Endothelial cell of umbilical vein (primary cell): ENCODE measurements at regions not wholly inside any gene's neighbourhood (a gene's known extent, or its start where the extent isn't known, plus 50 kb on each side); places are given as distances from the start of the nearest gene placed in this dataset.

ENCODE experiments used
- BruUV-seq: library from RNA; stranded (reverse); fragments of 400-500 nt; replicated peaks from 2 replicates; lab custom pipeline; 2021; lab: Mats Ljungman, UMichigan
- CTCF ChIA-PET: fragments of 300-600, 350-600 bp; sonication (Branson Sonifier 250); formaldehyde crosslinking; loops from one replicate; lab custom pipeline; 2021; ENCODE audit warnings: antibody characterized with exemption, inconsistent platforms; lab: Charles Lee
- POLR2A ChIA-PET: fragments of 300-600, 350-600 bp; sonication (Branson Sonifier 250); formaldehyde crosslinking; loops from one replicate; lab custom pipeline; 2021; ENCODE audit warnings: antibody characterized with exemption, inconsistent platforms; lab: Charles Lee
- DNase-seq: peaks from one replicate; pipeline ENCODE4 v3.0.0-alpha.2; 2011; ENCODE audit warnings: low read depth, low spot score
- FAIRE-seq: peaks from 2 replicates; lab custom pipeline; 2011; peaks lifted over from hg19 to GRCh38; lab: Jason Lieb, UNC
- H2AFZ ChIP-seq: 2 replicates; pipeline ENCODE4 v1.6.0; 2012; ENCODE audit warnings: low read depth, low read length, control low read depth, inconsistent platforms
- H3K27ac ChIP-seq: 2 replicates; pipeline ENCODE4 v1.5.1; 2011; ENCODE audit warnings: low read depth, mild to moderate bottlenecking, control low read depth, low read length, moderate library complexity; ENCODE audit not compliant: insufficient read depth
- H3K27me3 ChIP-seq, 2 experiments: 2 replicates each; pipeline versions ENCODE4 v1.6.0 to v1.6.1; 2011; ENCODE audit warnings: low read length in 2 of 2, mixed read lengths in 1 of 2; ENCODE audit not compliant: control insufficient read depth in 2 of 2, insufficient read depth in 2 of 2
- H3K36me3 ChIP-seq, 2 experiments: 2 replicates in 1 of 2; 3 replicates in 1 of 2; pipeline ENCODE4 v1.5.1; 2011; ENCODE audit warnings: low read length in 2 of 2, mild to moderate bottlenecking in 1 of 2, moderate library complexity in 1 of 2; ENCODE audit not compliant: control insufficient read depth in 2 of 2, insufficient read depth in 2 of 2; ENCODE audit errors: extremely low read depth in 1 of 2
- H3K4me1 ChIP-seq: 3 replicates; pipeline ENCODE4 v1.5.1; 2011; ENCODE audit warnings: mild to moderate bottlenecking, low read length; ENCODE audit not compliant: control insufficient read depth, insufficient read depth; ENCODE audit errors: extremely low read depth
- H3K4me2 ChIP-seq: 2 replicates; pipeline ENCODE4 v1.6.1; 2011; ENCODE audit warnings: low read length, control low read depth, mixed read lengths; ENCODE audit not compliant: insufficient read depth
- H3K4me3 ChIP-seq, 3 experiments: fragments of 200-600 bp in 1 of 3; sonication (generic), shearing (Covaris generic) in 1 of 3; replicated peaks in 1 of 3; 2 replicates each; pipeline ENCODE4 v1.5.1; 2011 to 2016; ENCODE audit warnings: control low read depth in 3 of 3, low read length in 3 of 3, mild to moderate bottlenecking in 2 of 3, inconsistent platforms in 1 of 3, low read depth in 1 of 3, moderate library complexity in 1 of 3; ENCODE audit not compliant: insufficient read depth in 1 of 3
- H3K79me2 ChIP-seq: 2 replicates; pipeline ENCODE4 v1.6.0; 2012; ENCODE audit warnings: low read length, inconsistent platforms; ENCODE audit not compliant: control insufficient read depth, insufficient read depth
- H3K9ac ChIP-seq: replicated peaks from 2 replicates; pipeline ENCODE3; 2011; ENCODE audit warnings: low read length, control low read depth; ENCODE audit not compliant: insufficient read depth; ENCODE audit errors: extremely low read depth
- H3K9me1 ChIP-seq: replicated peaks from 3 replicates; pipeline ENCODE4 v1.6.0; 2011; ENCODE audit warnings: mild to moderate bottlenecking, low read length; ENCODE audit not compliant: control insufficient read depth, insufficient read depth; ENCODE audit errors: extremely low read depth
- H3K9me3 ChIP-seq: replicated peaks from 2 replicates; pipeline ENCODE4 v1.5.1; 2012; ENCODE audit warnings: low read length, inconsistent platforms; ENCODE audit not compliant: control insufficient read depth, insufficient read depth
- H4K20me1 ChIP-seq: replicated peaks from 2 replicates; pipeline ENCODE3; 2011; ENCODE audit warnings: mild to moderate bottlenecking, low read length; ENCODE audit not compliant: control insufficient read depth, insufficient read depth; ENCODE audit errors: extremely low read depth
- CTCF ChIP-seq, 2 donors: IDR thresholded peaks; 1 replicate in 1 of 2; 2 replicates in 1 of 2; pipeline ENCODE4 v1.5.1; 2011; ENCODE audit warnings: low read length in 2 of 2, mild to moderate bottlenecking in 2 of 2, moderate library complexity in 2 of 2, control low read depth in 1 of 2, inconsistent platforms in 1 of 2, low read depth in 1 of 2; ENCODE audit not compliant: insufficient read depth in 1 of 2; ENCODE audit errors: extremely low read depth in 1 of 2
- EZH2 ChIP-seq: IDR thresholded peaks from 2 replicates; pipeline ENCODE4 v1.6.1; 2012; ENCODE audit warnings: borderline replicate concordance, low read depth, mild to moderate bottlenecking, moderate library complexity, low read length, inconsistent platforms; ENCODE audit not compliant: severe bottlenecking
- FOS ChIP-seq: IDR thresholded peaks from 2 replicates; pipeline ENCODE4 v1.6.1; 2011; ENCODE audit warnings: mild to moderate bottlenecking, low read length, moderate library complexity, borderline replicate concordance; ENCODE audit not compliant: insufficient read depth
- GATA2 ChIP-seq: IDR thresholded peaks from 2 replicates; pipeline ENCODE4 v1.7.0; 2011; ENCODE audit warnings: low read depth, mild to moderate bottlenecking, moderate library complexity, mixed read lengths, low read length; ENCODE audit not compliant: insufficient read length, insufficient read depth
- JUN ChIP-seq: IDR thresholded peaks from 2 replicates; pipeline ENCODE4 v1.6.1; 2011; ENCODE audit warnings: borderline replicate concordance, low read depth; ENCODE audit not compliant: insufficient read length, insufficient read depth
- MAX ChIP-seq: IDR thresholded peaks from 2 replicates; pipeline ENCODE4 v1.6.1; 2011; ENCODE audit not compliant: insufficient read depth, insufficient read length
- MYC ChIP-seq: IDR thresholded peaks from one replicate; pipeline ENCODE4 v1.6.1; 2011; ENCODE audit warnings: mild to moderate bottlenecking, low read depth, low read length
- POLR2A ChIP-seq: IDR thresholded peaks from 2 replicates; pipeline ENCODE4 v1.6.1; 2012; ENCODE audit warnings: low read depth, mild to moderate bottlenecking, control low read depth, low read length
- POLR2AphosphoS5 ChIP-seq: IDR thresholded peaks from 2 replicates; pipeline ENCODE4 v1.6.1; 2012; ENCODE audit warnings: low read depth, mild to moderate bottlenecking, control low read depth, low read length, moderate library complexity; ENCODE audit not compliant: insufficient read depth
- dilution Hi-C: fragments of 300-500 bp; cut with MboI; formaldehyde crosslinking; loops from one replicate; pipeline ENCODE4 v1.15.0; 2019; ENCODE audit warnings: low sequenced_read_pairs; ENCODE audit not compliant: extremely low pct_ligation_motif_present
- intact Hi-C: fragments of 100-400 bp; cut with micrococcal nuclease; formaldehyde crosslinking; loops from one replicate; pipeline ENCODE4 v1.10.0; 2022

- Histone ChIP-seq H2AFZ (no peak overlapping the region), H3K9me3 (no peaks in the 10 kb centered on the region), H3K4me1 (no peaks in the 10 kb centered on the region), H3K9me1 (no peaks in the 10 kb centered on the region), H3K27me3 (no peaks in the 10 kb centered on the region), H3K27ac (no peak overlapping the region), H3K9ac (no peak overlapping the region), H3K79me2 (no peaks in the 10 kb centered on the region), H4K20me1 (no peaks in the 10 kb centered on the region), H3K4me3 (no peak overlapping the region), H3K4me2 (no peak overlapping the region), H3K36me3 (no peaks in the 10 kb centered on the region)
- FAIRE-seq (no peak), DNase-seq (no peak)
- dilution Hi-C loops = no loop called here
- intact Hi-C loops = no loop called here
- ChIA-PET CTCF (no interaction called here), POLR2A (no interaction called here)
- BruUV-seq = no TSS peak
- TF ChIP-seq CTCF (IDR thresholded peaks at IDR 0.05; ENCODE audit: extremely low read depth in 1 of 2, insufficient read depth in 1 of 2, low read depth in 1 of 2, low read length in 2 of 2) = no peak
Measured at GRCh38 chr2:51093016-51093415, 61.1 kb upstream of the NRXN1 start.

DNA sequence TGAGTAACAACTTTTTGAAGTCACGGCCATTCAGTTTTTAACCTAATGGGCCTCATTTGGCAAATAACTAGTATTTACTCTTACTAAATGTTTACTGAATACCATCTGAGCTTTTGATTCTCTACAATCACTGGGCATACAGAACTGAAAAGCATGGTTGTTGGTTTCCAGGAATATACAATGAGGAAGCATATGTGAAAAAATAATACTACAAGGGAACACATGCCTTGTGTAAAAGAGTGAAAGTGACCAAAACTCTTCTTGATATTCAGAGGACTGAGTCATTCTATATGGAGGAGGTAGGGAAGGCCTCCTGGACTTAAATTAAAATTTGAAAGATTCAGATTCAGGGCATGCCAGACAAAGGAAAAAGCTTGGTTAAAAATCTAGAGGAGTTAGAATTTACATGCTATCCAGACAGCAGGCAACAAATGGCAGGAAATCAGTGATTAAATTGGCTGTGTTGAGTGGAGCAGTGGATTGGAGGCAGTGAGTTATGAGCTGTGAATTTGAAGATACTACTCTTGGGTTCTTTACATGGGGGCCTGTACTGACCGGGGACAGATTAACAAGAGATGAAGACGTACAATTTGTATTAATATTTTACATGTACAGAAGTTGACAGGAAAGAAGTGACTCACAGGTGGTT lies 53.6 kb upstream of the NRXN1 start:
- no peaks in the 10 kb centered on the region for H3K4me1 ChIP-seq
- no peak overlapping the region for H3K4me2 ChIP-seq
- no peak overlapping the region for H3K27ac ChIP-seq
- CTCF ChIA-PET = no interaction called here
- no peaks in the 10 kb centered on the region for H3K9me1 ChIP-seq
- no peaks in the 10 kb centered on the region for H3K36me3 ChIP-seq
- H3K79me2 ChIP-seq = no peaks in the 10 kb centered on the region
- dilution Hi-C loops = no loop called here
- no peaks in the 10 kb centered on the region for H3K9me3 ChIP-seq
- no peaks in the 10 kb centered on the region for H3K27me3 ChIP-seq
- BruUV-seq = no TSS peak
- POLR2A ChIA-PET = no interaction called here
- no peak overlapping the region for H3K4me3 ChIP-seq
- intact Hi-C loops = loop anchor here (10.0 kb wide), 1 partner anchor 559 kb away; no protein-coding TSS in a partner anchor
- no peaks in the 10 kb centered on the region for H4K20me1 ChIP-seq
- DNase-seq = no peak
- H3K9ac ChIP-seq = no peak overlapping the region
- no peak overlapping the region for H2AFZ ChIP-seq
- FAIRE-seq = no peak
- TF ChIP-seq MYC = no peak
- TF ChIP-seq EZH2 = no peak
- TF ChIP-seq JUN = no peak
- TF ChIP-seq POLR2AphosphoS5 = no peak
- TF ChIP-seq POLR2A = no peak
- no peak for TF ChIP-seq MAX
- no peak for TF ChIP-seq GATA2
- TF ChIP-seq CTCF (IDR thresholded peaks at IDR 0.05; ENCODE audit: extremely low read depth in 1 of 2, insufficient read depth in 1 of 2, low read depth in 1 of 2, low read length in 2 of 2) = no peak
- no peak for TF ChIP-seq FOS
